ENCODE measurements at regions not wholly inside any gene's neighbourhood (a gene's known extent, or its start where the extent isn't known, plus 50 kb on each side); places are given as distances from the start of the nearest gene placed in this dataset.

DNA sequence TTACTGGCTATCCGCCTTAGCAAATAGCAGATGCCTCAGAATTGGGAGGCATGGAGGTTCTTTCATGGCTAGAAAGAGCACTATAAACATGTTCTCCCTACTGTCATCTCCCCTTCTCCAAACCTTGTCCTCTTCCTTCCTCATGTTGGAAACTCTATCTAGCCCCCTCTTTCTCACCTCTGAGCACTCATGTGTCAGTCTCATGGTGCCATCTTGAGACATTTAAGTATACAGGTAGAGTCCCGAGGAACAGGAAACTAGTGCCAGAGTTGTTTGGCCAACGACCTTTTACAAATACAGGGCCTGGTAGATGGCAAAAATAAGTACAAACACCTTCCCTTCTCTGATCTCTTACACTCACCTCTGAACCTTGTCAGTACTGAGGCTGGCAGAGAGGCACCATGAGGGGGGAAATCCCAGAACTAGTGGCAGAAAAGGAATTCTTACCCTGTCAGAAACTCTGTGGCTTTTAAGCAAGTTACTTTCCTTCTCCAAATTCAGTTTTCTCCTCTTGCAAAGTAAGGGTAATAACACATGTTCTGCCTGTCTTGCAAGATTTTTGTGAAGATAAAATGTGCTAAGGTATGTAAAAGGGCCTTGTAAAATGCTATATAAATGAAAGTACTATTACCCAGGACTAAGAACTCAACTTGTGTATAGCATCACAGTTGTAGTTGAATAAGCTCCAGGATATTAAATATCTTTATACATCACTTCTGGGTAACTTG is 94.1 kb upstream of the SNX2 start:
- no peak for DNase-seq
- WGBS, 2 donors (ENCODE audit: low coverage in 1 of 2), result 72 to 100% methylated on average over 1 to 3 of the region's 3 CpGs
- H3K4me1 ChIP-seq, result no peaks in the 10 kb centered on the region
- no peak overlapping the region for H3K27ac ChIP-seq
- no peak for TF ChIP-seq EP300 (IDR thresholded peaks at IDR 0.05; ENCODE audit: low read depth)
- no peak for TF ChIP-seq POLR2AphosphoS5 (IDR thresholded peaks at IDR 0.05)
- TF ChIP-seq POLR2A (IDR thresholded peaks at IDR 0.05), result no peak
- TF ChIP-seq, protein P1, sequence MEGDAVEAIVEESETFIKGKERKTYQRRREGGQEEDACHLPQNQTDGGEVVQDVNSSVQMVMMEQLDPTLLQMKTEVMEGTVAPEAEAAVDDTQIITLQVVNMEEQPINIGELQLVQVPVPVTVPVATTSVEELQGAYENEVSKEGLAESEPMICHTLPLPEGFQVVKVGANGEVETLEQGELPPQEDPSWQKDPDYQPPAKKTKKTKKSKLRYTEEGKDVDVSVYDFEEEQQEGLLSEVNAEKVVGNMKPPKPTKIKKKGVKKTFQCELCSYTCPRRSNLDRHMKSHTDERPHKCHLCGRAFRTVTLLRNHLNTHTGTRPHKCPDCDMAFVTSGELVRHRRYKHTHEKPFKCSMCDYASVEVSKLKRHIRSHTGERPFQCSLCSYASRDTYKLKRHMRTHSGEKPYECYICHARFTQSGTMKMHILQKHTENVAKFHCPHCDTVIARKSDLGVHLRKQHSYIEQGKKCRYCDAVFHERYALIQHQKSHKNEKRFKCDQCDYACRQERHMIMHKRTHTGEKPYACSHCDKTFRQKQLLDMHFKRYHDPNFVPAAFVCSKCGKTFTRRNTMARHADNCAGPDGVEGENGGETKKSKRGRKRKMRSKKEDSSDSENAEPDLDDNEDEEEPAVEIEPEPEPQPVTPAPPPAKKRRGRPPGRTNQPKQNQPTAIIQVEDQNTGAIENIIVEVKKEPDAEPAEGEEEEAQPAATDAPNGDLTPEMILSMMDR (IDR thresholded peaks at IDR 0.05), result no peak
- intact Hi-C loops (cut with DNase I; ENCODE audit: low total_unique reads) (no loop called here), in situ Hi-C loops (cut with MboI; ENCODE audit: low pct_ligation_motif_present in 1 of 4, low pct_unique_long_range_greater_than_20kb in 1 of 4, low sequenced_read_pairs in 3 of 4) (no loop called here)
- H3K9me3 ChIP-seq, result no peaks in the 10 kb centered on the region
- H3K36me3 ChIP-seq, result no peaks in the 10 kb centered on the region
- H3K4me3 ChIP-seq, result no peak overlapping the region
- no peaks in the 10 kb centered on the region for H3K27me3 ChIP-seq

DNA sequence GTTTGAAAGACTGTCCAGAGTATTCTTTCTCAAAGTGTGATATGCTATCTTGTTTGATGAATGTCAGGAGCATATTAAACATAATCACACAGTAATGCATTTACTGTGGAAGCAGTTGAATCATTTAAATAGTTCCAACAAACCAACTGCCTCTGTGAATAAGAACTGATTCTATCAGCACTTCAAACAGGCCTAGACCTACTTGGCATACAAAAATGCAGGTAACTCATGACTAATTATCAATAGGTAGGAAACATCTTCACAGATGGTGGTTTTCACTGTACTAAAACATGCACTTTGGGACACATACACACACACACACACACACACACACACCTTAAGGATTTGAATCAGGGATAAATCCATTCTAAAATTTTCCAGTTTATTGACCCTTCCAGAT is 91.2 kb upstream of the SNX2 start:
- intact Hi-C loops (cut with DNase I; ENCODE audit: low total_unique reads), result no loop called here
- H3K27me3 ChIP-seq, result no peaks in the 10 kb centered on the region
- no peaks in the 10 kb centered on the region for H3K4me1 ChIP-seq
- in situ Hi-C loops (cut with MboI; ENCODE audit: low pct_ligation_motif_present in 1 of 4, low pct_unique_long_range_greater_than_20kb in 1 of 4, low sequenced_read_pairs in 3 of 4), result no loop called here
- H3K4me3 ChIP-seq, result no peak overlapping the region
- no peaks in the 10 kb centered on the region for H3K9me3 ChIP-seq
- TF ChIP-seq POLR2A (IDR thresholded peaks at IDR 0.05), result no peak
- no peak for TF ChIP-seq POLR2AphosphoS5 (IDR thresholded peaks at IDR 0.05)
- no peak for TF ChIP-seq EP300 (IDR thresholded peaks at IDR 0.05; ENCODE audit: low read depth)
- TF ChIP-seq, protein P1 (IDR thresholded peaks at IDR 0.05), result no peak
- H3K27ac ChIP-seq, result no peak overlapping the region
- no peaks in the 10 kb centered on the region for H3K36me3 ChIP-seq
- DNase-seq, result no peak

DNA sequence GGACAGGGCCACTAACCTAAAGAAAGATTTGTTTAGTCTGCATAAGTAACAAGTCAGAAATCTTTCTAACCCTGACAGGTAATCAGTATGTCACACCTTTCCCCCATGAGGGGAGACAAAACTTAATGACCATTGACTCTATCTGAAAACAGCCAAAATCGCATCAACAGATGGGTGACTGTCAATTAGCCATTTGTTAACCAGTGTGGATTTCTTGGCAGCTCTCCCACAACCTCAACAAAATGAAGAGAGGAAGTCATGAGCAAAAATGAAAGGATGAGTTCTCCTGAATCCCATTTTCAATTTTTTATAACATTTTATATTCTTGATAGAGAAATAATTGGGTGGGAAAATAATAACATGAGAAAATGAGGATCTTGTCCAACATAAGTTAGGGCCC is 84.6 kb upstream of the SNX2 start:
- 59% methylated on average over 1 of the region's 1 CpG; no CpG with 5 or more reads in 1 of the 2 donors for WGBS, 2 donors (ENCODE audit: low coverage in 1 of 2)
- in situ Hi-C loops (cut with MboI; ENCODE audit: low pct_ligation_motif_present in 1 of 4, low pct_unique_long_range_greater_than_20kb in 1 of 4, low sequenced_read_pairs in 3 of 4) (no loop called here), intact Hi-C loops (cut with DNase I; ENCODE audit: low total_unique reads) (no loop called here)
- Histone ChIP-seq H3K27ac (no peak overlapping the region), H3K27me3 (no peaks in the 10 kb centered on the region), H3K4me3 (no peak overlapping the region), H3K36me3 (no peaks in the 10 kb centered on the region), H3K9me3 (no peaks in the 10 kb centered on the region), H3K4me1 (no peaks in the 10 kb centered on the region)
- no peak for TF ChIP-seq POLR2AphosphoS5 (IDR thresholded peaks at IDR 0.05)
- TF ChIP-seq, protein P1 (IDR thresholded peaks at IDR 0.05), result no peak
- no peak for TF ChIP-seq EP300 (IDR thresholded peaks at IDR 0.05; ENCODE audit: low read depth)
- TF ChIP-seq POLR2A (IDR thresholded peaks at IDR 0.05), result no peak
- no peak for DNase-seq

DNA sequence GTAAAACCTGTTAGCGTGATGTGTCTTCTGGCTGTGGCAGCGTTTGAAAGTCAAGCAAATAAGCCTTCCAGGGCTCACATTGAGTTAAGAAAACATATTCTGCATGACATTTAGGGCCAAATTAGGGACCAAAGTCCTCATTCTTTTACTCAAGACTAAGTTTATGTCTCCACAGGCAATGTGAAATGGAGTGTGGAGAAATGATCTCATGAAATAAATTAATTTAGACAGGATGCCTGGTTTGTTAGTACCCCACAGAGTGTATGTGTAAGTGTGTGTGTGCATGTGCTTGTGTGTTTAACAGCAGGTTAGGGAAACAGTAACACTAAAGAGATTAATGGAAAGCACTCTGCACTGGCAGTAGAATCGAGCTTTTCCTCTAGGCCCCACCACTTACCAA is 82.9 kb upstream of the SNX2 start:
- DNase-seq, result no peak
- intact Hi-C loops (cut with DNase I; ENCODE audit: low total_unique reads), result no loop called here
- H3K27me3 ChIP-seq, result no peaks in the 10 kb centered on the region
- no peak for TF ChIP-seq EP300 (IDR thresholded peaks at IDR 0.05; ENCODE audit: low read depth)
- TF ChIP-seq POLR2A (IDR thresholded peaks at IDR 0.05), result no peak
- TF ChIP-seq POLR2AphosphoS5 (IDR thresholded peaks at IDR 0.05), result no peak
- TF ChIP-seq, protein P1 (IDR thresholded peaks at IDR 0.05), result no peak
- H3K4me3 ChIP-seq, result no peak overlapping the region
- 78 to 100% methylated on average over 1 to 3 of the region's 3 CpGs for WGBS, 2 donors (ENCODE audit: low coverage in 1 of 2)
- in situ Hi-C loops (cut with MboI; ENCODE audit: low pct_ligation_motif_present in 1 of 4, low pct_unique_long_range_greater_than_20kb in 1 of 4, low sequenced_read_pairs in 3 of 4), result no loop called here
- H3K9me3 ChIP-seq, result no peaks in the 10 kb centered on the region
- H3K27ac ChIP-seq, result no peak overlapping the region
- H3K4me1 ChIP-seq, result no peaks in the 10 kb centered on the region
- no peaks in the 10 kb centered on the region for H3K36me3 ChIP-seq

Measured in transverse colon (tissue), 4 donors.